Stimulated activated CD4-positive, alpha-beta T cell treated with anti-CD3 and anti-CD28 coated beads, Interleukin-15, amount 100 ng/mL, for 48 hours (primary cell): ENCODE measurements at regions not wholly inside any gene's neighbourhood (a gene's known extent, or its start where the extent isn't known, plus 50 kb on each side); places are given as distances from the start of the nearest gene placed in this dataset.

ENCODE experiments used
- DNase-seq, 2 donors: peaks; one replicate each; pipeline ENCODE4 v3.0.0-alpha.2; 2020; ENCODE audit warnings: low read depth in 2 of 2

DNA sequence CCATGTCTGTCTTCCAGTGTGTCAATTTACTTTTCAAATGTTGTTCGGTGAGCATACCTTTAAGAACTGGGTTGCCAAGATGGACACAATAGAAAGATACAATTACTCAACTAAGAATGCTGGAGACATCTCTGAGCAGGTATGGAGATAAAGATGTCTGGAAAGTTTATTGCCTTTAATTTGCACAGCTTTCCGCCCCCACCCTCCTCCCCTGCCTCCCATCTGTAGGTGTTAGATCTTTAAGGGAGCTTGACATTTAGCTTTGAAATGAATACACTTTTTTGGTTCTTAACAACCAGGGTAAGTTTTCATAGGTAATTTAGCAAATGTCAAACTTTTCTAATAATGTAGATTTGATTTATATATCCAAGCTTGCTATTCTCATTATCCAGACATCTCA, 104.4 kb downstream of the BTBD3 start:
- DNase-seq = no peak

DNA sequence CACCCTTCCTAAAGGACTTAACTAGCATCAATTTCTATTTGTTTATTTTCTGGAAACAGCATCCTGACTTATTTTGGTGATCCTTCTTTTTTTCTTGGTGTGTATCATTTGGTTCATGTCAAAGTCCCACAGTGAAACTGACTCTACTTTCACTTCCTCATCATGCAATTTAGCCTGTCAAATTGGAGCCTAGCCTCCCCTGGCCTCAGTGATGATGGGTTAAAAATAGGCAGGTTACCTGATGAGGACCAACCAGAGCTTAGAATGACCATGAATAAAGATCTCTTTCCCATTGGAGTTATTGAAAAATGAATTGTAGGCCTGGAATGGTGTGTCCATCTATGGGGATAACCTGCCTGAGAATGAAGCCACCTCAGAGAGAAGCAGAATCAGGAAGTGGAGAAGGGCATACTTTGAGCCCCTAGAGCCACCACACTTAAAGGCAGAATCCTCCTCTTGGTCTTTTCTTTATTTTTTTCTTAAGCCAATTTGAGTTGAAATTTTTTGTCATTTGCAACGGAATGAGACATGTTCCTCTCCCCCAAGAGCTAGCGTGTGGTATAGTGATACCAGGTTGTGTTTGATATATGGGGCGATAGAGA, 105.6 kb downstream of the BTBD3 start:
- no peak for DNase-seq

DNA sequence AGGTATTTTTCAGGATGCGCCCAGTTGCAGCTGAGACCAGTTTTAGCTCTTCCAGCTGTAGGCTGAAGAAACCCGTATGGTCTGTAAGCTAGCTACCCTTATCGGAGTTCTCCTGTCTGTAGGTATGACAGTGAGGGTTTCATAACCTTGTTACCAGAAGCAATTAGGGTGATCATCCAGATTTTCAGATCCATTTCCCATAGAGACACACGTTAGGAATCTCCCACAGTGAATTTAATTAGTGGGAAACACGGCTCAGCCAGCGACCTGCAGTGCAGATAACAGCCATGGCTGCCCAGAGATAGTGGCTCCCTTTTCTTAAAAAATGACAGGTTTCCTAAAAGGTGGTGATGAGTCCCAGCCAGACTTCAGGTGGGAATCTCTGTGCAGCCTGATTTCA, 111.1 kb downstream of the BTBD3 start:
- no peak for DNase-seq

DNA sequence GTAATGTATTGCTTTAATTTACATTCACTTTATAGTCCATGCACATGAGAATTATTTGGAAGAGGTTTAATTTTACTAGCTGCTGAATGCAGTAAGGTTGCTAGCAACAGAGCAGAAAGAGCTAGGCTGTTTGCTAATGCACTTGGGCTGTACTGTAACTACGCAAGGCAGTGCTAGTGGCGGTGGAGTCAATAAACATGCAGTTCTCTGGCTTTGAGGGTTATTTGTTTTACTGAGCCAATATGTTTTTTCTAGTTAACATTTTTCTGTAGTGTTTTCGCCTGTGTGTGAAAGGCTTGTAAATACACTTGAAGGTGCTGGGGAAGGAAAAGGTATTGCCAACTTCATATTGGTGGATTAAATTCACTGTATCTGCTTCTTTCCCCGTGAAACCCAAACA, 112.8 kb downstream of the BTBD3 start:
- no peak for DNase-seq

DNA sequence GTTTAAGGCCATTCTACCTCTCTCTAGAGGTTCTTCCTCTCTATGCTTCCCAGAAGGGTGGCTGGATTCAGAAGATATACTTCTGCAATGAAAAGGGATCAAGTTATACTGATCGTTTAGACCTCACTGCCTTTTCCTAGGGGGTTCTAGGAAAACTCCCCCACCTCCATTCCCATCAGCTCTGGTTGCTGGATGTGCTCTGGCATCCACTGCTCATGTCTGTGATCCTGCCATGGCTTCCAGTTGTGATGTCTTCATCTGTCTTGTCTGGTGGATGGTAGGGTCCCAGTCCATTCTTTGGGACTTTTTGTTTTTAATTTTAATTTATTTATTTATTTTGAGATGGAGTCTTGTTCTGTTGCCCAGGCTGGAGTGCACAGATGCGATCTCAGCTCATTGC, 118.4 kb downstream of the BTBD3 start:
- DNase-seq = no peak

DNA sequence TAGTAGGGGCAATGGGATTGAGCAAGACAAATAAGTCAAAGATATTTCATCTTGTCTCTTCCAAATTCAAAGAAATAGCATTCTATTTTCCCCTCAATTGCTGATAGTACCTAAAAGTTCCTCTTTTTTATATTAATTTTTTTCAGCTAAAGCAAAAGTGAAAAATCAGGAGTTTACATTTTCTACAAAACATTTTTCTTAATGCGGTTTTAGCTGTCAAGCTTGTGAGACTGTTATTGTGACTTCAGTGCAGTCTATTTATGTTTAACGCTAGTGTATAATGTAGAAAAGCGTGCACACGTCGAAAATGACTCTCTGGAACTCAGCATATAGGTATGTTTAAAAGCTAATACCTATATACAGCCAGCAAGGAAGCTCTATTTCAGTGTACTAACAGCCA, 119.8 kb downstream of the BTBD3 start:
- no peak for DNase-seq

DNA sequence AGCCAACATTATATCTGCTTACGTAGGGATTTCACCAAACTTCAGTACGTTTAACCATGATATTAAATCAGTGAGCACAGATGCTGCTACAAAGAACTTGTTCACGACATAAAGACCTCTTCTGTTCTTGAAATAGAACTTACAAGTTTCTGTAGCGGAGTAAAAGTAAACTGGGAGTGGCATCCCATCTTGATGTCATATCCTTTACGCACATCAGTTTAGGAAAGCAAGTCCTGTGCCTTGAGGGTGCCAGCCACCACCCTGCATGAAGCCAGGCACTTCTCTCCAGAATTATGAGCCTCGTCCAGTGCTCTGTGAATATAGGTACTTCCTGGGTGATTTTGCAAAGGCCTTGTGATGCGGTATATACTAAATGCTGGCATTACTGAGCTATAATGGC, 122.6 kb downstream of the BTBD3 start:
- no peak for DNase-seq

DNA sequence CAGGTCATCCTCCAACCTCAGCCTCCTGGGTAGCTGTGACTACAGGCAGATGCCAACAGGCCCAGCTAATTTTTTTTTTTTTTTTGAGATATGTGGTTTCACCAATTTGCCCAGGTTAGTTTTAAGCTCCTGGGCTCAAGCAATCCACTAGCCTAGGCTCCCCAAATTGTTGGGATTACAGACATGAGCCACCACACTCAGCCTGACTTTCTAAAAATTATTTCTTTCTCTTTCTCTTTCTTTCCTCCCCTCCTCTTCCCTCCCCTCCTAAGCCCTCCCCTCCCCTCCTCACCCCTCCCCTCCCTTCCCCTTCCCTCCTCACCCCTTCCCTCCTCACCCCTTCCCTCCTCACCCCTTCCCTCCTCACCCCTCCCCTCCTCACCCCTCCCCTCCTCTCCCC, 127.3 kb downstream of the BTBD3 start:
- DNase-seq = no peak

DNA sequence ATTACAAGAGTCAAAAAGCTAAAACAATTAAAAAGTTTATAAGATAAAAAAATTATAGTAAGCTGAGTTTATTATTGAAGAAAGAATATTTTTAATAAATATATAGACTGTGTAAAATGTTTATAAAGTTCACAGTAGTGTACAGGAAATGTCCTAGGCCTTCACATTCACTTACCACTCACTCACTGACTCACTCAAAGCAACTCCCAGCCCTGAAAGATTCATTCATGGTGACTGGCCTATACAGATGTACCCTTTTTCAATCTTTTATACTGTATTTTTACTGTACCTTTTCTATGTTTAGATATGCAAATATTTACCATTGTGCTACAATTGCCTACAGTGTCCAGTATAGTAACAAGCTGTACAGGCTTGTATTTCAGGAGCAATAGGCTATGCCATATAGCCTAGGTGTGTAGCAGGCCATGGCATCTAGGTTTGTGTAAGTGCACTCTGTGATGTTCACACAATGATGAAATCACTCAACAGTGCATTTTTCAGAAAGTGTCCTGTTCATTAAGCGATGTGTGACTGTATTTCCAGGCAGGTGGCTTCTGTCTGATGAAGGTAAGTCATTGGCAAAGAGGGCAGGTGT, 130.2 kb downstream of the BTBD3 start:
- no peak for DNase-seq

DNA sequence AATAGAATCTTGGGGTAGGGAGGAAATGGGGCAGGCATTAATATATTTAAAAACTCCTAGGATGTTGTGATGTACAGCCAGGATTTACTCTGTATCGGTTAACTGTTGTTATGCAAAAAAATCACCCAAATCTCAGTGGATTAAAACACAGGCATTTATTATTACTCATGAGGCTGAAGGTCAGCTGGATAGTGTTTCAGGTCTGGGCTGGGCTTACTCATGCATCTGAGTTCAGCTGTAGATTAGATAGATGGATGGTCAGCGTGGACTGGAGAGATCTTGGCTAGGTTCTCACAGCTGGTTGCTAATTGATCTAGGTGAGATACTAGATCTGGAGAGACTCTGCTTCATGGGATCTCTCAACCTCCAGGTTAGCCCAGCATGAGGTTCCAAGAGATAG, 131.4 kb downstream of the BTBD3 start:
- no peak for DNase-seq

DNA sequence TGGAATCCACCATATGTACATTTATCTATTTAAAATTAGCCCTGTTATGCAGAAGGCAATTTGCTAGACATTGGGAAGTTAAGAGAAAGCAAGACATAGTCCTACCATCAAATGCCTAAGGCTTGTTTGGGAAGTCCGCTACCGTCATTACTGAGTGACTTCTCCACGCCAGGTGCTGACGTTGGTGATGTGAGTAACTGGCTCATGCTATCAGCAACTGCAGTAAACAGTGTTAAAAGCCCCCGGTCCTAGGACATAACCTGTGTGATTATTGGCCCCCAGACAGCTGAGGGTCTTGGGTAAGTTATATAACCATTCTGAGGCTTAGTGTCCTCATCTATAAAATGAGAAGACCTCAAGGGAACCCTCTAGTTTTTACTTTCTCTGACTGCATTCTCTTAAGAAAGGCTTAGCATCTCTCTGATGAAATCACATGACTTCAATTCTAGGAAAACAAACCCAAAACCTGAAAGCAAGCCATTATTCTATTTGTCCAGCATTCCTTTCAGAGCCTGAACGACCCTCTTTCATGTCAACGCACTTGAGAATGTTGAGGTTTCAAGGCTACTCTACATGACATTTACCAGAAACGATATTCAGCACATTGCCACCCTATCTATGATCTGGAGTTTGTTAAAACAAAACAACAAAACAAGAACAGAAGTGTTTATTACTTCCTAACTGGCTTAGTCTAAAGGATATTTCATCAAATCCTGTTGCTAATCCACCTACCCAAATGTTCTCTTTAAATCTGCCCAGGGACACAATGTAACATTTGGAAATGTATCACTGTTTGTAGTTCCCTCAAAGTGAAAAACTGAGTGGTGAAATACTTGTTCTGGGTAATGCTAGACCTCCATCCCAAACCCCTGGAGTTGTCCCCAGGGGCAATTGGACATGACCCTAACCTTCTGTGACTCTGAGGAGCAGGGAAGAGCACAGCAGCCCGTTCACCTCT, 133.8 kb downstream of the BTBD3 start:
- DNase-seq = no peak

DNA sequence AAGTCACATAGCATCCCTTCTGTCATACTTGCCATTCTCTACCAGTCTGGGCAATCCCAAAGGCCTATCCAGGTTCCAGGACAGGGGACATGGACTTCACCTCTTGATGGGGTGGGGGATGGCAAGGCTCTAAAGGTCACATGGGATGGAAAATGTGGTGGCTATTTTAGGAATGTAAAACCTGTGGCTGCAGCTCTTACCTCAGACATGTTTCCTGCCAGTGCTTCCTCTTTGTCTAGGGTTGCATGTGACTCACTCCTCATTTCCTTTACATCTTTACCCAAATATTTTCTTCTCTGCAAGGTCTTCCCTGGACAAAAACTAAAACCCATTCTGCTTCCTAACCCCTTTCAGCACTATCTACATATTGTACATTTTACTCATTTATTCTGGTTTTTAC, 135.7 kb downstream of the BTBD3 start:
- no peak for DNase-seq

DNA sequence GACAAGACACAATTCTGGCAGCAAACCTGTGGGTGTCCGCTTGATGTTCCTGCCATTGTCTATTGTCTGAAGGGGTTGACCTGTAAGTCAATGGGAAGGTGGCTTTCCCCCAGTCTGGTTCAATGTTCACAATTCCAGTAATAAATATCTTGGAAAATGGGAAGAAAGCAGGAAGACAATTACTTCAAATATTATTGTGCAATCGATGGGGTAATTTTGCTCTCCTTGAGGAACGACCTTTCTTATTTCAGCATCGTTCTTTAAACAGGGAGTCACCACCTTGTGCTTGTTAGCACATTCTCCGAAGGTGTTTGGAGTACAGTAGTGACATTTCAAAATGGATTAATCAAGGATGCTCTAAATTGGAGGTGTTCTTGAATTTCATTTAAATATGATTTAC, 136.9 kb downstream of the BTBD3 start:
- DNase-seq = no peak

DNA sequence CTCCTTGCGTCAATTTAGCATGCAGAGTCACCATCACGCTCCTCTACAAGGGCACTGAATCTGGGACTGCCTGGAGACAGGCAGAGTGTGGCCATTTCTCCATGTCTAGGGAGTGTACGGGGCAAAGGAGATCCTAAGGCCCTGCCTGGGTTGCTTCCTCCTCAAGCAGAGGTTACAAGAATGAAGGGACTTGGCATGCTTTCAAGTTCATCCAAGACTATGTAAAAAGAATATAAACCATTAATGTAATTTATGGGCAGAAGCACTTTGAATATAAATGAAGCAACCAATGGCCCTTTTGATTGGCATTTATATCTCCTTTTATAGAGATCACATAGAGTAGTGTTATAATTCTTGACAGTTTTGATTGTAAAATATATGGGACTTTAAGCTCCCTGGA, 137.5 kb downstream of the BTBD3 start:
- DNase-seq = no peak

DNA sequence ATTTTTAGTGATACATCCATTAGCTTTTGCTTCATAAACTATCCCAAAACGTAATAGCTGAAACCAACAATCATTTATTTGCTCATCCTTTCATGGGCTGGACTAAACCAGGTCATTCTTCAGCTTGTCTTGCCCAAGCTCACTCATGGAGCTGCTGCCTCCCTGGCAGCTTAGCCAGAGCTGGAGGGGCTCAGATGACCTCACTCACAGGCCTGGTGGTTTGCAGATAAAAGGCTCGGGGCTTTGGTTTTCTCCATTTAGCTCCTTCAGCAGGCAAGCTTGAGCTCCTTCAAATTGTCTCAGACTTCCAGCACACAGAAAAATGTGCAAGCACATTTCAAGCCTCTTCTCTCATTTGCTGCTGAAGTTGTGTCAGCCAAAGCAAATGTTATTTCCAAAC, 139.1 kb downstream of the BTBD3 start:
- DNase-seq = no peak

DNA sequence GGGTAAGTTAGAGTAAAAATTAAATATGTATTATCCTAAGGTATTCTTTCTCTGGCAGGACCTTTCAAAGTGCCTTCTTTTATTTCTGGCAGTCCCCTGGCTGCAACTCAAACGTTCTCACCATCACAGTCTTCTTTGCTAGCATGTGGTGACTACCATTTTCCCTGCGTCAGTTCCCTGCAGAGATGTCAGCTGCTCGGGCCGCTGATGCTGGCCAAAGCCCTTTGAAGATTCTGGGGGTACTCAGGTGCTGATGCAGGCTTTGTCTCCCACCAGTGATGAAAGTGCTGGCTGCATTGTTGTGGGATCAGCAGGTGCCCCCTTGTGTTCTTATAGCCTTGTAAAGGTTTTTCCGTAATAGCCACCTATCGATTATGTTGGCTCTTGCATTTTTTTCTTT, 140.1 kb downstream of the BTBD3 start:
- no peak for DNase-seq

DNA sequence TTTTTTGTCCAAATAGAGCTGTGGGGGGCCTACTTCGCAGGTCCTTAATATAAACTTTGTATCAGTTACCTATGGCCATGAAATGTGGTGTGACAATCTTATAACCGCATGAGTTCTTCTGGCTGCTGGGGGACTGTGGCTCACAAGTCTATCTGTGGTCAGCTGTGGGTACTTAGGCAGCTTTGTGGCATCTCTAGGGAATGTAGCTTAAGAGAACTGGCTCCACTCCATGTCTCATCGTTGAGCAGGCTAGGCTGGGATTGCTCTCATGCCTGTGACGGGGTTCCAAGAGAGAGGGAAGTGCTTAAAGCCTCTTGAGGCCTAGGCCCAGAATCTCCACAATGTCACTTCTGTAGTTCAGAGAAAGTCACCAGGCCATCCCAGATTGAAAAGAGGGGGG, 140.5 kb downstream of the BTBD3 start:
- DNase-seq = no peak

DNA sequence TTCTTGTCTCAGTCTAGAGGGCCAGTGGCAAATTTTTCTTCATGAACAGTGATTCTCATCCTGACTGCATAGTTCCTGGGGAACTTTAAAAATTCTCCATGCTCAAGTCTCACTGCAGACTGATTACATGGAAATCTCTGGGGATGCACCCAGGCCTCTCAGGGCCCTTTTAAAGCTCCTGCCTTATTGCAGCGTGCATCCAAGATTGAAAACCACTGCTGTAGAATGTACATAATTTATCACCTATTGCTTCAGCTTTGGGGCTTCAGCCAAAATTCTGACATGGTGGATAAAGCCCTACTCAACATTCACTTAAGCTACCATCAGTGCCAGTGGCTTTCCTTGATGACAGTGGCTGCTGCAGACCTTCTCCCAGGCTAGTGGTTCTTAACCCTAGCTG, 143.8 kb downstream of the BTBD3 start:
- no peak for DNase-seq

DNA sequence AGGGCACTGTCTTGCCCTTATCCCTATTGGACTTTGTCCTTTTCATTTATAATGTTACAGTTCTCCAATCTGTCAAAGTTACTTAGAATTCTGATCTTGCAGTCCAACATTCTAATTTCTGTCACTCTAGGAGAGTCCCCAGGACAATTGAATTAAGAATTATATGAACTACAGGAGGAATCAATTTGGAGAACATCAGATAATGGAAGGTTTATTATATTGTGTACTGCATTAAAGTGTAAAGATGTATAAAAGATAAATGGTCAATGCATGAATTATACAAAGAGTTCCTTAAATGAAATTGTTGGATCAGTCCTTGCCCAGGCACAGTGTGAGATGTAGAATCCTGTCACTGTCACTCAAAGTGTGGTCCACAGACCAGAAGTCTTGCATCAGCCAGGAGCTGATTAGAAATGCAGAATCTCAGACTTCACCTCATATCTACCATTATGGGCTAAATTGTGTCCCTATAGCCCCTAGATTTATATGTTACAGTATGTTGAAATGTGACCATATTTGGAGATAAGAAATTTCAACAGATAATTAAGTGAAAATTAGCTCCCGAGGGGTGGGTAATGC, 145.5 kb downstream of the BTBD3 start:
- no peak for DNase-seq

DNA sequence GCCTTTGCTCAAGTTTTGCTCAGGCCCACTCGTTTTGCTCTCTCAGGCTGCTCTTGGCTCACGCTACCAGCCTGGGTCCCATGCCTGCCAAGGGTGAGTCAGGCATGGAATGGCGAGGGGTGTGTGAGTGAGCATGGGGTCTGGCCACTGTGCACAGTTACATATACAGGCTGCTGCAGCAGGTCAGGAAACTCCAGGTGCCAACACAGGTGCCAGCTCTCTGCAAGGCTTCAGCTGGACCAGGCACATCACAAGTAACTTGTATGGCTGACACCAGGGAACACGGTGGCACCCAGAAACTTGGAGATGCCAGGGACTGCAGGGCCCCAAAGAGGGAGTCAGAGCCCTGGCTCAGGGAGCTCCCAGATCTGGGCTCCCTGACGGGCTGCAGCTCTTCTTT, 146.8 kb downstream of the BTBD3 start:
- DNase-seq = no peak

DNA sequence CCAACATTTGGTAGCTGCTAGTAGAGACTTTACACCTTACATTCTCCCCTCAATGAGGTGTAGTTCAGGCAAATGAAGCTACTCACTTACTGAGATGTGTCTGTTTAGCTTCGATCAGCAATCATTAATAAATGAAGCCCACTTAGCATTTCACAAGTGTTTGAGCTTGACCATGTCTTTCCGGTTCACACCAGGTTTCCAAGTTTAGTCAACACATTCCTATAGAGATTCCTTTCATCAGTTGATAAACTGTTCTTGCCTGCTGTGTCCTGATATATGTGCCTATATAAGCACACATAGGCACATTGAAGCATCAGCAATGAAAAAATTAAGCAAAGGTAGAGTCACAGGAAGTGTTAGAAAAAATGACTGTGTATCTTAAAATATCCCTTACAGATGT, 150.0 kb downstream of the BTBD3 start:
- DNase-seq = no peak

DNA sequence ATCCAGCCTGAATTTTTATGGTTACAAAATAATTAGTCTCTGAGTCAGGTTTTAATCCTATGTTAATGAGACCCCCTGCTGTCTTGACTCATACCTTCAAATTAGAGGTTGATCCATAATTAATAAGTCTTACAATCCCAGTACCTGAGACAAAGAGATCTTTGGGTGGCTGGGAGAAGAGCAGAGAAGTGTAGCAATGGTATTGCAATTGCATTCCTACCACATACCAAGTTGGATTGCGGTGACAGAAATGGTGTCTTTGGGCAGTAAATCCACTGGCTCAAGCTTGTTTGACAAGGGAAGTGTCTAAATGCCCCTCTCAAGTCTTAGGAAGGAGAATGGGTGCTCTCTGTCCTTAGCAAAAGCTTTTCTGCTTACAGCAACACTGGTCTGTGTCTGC, 150.4 kb downstream of the BTBD3 start:
- DNase-seq = no peak

DNA sequence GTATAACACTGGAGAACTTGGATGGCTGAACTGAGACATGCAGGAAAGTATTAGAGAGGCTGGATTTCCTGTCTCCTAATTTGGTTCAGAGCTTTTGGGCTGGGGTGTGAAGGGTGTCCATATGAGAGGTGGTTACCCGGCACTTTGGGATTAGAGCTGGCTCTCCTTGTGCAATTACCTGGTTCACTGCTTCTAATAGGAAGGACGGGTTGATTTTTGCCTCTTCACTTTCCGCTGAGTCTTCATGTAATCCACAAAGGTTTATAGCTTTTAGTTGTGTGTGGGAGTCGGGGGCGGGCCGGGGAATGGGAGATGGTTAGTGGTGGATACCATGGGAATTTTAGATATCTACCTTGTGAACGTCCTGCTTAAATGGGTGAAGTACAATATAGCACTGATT, 151.5 kb downstream of the BTBD3 start:
- DNase-seq = no peak
